Mesothelial cell of epicardium (in vitro differentiated cells): ENCODE measurements at regions not wholly inside any gene's neighbourhood (a gene's known extent, or its start where the extent isn't known, plus 50 kb on each side); places are given as distances from the start of the nearest gene placed in this dataset.

ENCODE experiments used
- DNase-seq, 2 experiments: peaks; one replicate each; pipeline ENCODE4 v3.0.0; 2021; ENCODE audit warnings: low spot score in 2 of 2; ENCODE audit not compliant: unreplicated experiment in 2 of 2
- H3K27ac Mint-ChIP-seq: 2 replicates; pipeline ENCODE4 v1.8.0; 2021; ENCODE audit warnings: mixed read lengths
- H3K27me3 Mint-ChIP-seq: 2 replicates; pipeline ENCODE4 v1.8.0; 2021; ENCODE audit warnings: low read depth, mixed read lengths
- H3K36me3 Mint-ChIP-seq: 2 replicates; pipeline ENCODE4 v1.8.0; 2021; ENCODE audit warnings: mixed read lengths
- H3K4me1 Mint-ChIP-seq: 2 replicates; pipeline ENCODE4 v1.8.0; 2021; ENCODE audit warnings: mixed read lengths
- H3K4me3 Mint-ChIP-seq: 2 replicates; pipeline ENCODE4 v1.8.0; 2021; ENCODE audit warnings: mild to moderate bottlenecking, moderate library complexity, mixed read lengths
- H3K9me3 Mint-ChIP-seq: 2 replicates; pipeline ENCODE4 v1.8.0; 2021; ENCODE audit warnings: mixed read lengths
- CTCF ChIP-seq: fragments of 200-600 bp; sonication (generic); IDR thresholded peaks from one replicate; pipeline ENCODE4 v1.5.0; 2021; ENCODE audit warnings: antibody characterized with exemption; ENCODE audit not compliant: unreplicated experiment

- DNase-seq, result no peak
- no peaks in the 10 kb centered on the region for H3K36me3 Mint-ChIP-seq
- H3K27me3 Mint-ChIP-seq, result no peaks in the 10 kb centered on the region
- H3K4me1 Mint-ChIP-seq, result peaks cover 4% of the 10 kb centered on the region
- H3K4me3 Mint-ChIP-seq, result no peak overlapping the region
- no peak overlapping the region for H3K27ac Mint-ChIP-seq
- TF ChIP-seq CTCF, result no peak
- no peaks in the 10 kb centered on the region for H3K9me3 Mint-ChIP-seq
These were observed 594.6 kb downstream of the COL12A1 start for GRCh38 chr6:74611220-74611619.

- no peak for TF ChIP-seq CTCF
- DNase-seq, result no peak
- no peak overlapping the region for H3K27ac Mint-ChIP-seq
- peaks cover 9% of the 10 kb centered on the region for H3K4me1 Mint-ChIP-seq
- no peak overlapping the region for H3K4me3 Mint-ChIP-seq
- no peaks in the 10 kb centered on the region for H3K9me3 Mint-ChIP-seq
- H3K36me3 Mint-ChIP-seq, result no peaks in the 10 kb centered on the region
- H3K27me3 Mint-ChIP-seq, result no peaks in the 10 kb centered on the region
These were observed 595.5 kb downstream of the COL12A1 start for GRCh38 chr6:74610352-74610751.

- Mint-ChIP-seq H3K4me1 (peaks cover 13% of the 10 kb centered on the region), H3K36me3 (no peaks in the 10 kb centered on the region), H3K27me3 (no peaks in the 10 kb centered on the region), H3K9me3 (no peaks in the 10 kb centered on the region), H3K27ac (no peak overlapping the region), H3K4me3 (no peak overlapping the region)
- no peak for TF ChIP-seq CTCF
- no peak for DNase-seq
These were observed 596.0 kb downstream of the COL12A1 start for GRCh38 chr6:74609871-74610270.

GRCh38 chr6:74607934-74608333 is 597.9 kb downstream of the COL12A1 start:
- TF ChIP-seq CTCF, result no peak
- Mint-ChIP-seq H3K27me3 (no peaks in the 10 kb centered on the region), H3K9me3 (no peaks in the 10 kb centered on the region), H3K36me3 (no peaks in the 10 kb centered on the region), H3K4me3 (no peak overlapping the region), H3K4me1 (peaks cover 33% of the 10 kb centered on the region), H3K27ac (no peak overlapping the region)
- no peak for DNase-seq

- H3K9me3 Mint-ChIP-seq, result no peaks in the 10 kb centered on the region
- TF ChIP-seq CTCF, result no peak
- peaks cover 34% of the 10 kb centered on the region for H3K4me1 Mint-ChIP-seq
- DNase-seq, result no peak
- no peaks in the 10 kb centered on the region for H3K27me3 Mint-ChIP-seq
- H3K36me3 Mint-ChIP-seq, result no peaks in the 10 kb centered on the region
- H3K4me3 Mint-ChIP-seq, result no peak overlapping the region
- H3K27ac Mint-ChIP-seq, result no peak overlapping the region
These were observed 598.4 kb downstream of the COL12A1 start for GRCh38 chr6:74607468-74607867.

- Mint-ChIP-seq H3K4me3 (no peak overlapping the region), H3K27ac (no peak overlapping the region), H3K4me1 (peaks cover 34% of the 10 kb centered on the region), H3K9me3 (no peaks in the 10 kb centered on the region), H3K36me3 (no peaks in the 10 kb centered on the region), H3K27me3 (no peaks in the 10 kb centered on the region)
- no peak for TF ChIP-seq CTCF
- no peak for DNase-seq
These were observed 599.2 kb downstream of the COL12A1 start for GRCh38 chr6:74606582-74607071.
